SK-N-DZ (cell line): ENCODE measurements at regions not wholly inside any gene's neighbourhood (a gene's known extent, or its start where the extent isn't known, plus 50 kb on each side); places are given as distances from the start of the nearest gene placed in this dataset.

Experiments used
- DNase-seq: peaks from one replicate; pipeline ENCODE4 v3.0.0-alpha.2; 2015; ENCODE audit warnings: low spot score

- no peak for DNase-seq
Observed at GRCh38 chr6:82738773-82739172, 326.9 kb downstream of the UBE3D start.

- DNase-seq = no peak
Observed at GRCh38 chr6:82739303-82739702, 326.3 kb downstream of the UBE3D start.

GRCh38 chr6:82740072-82740471 is 325.6 kb downstream of the UBE3D start:
- DNase-seq = no peak

GRCh38 chr6:82741325-82741995 is 324.2 kb downstream of the UBE3D start:
- DNase-seq = no peak

- DNase-seq = no peak
Observed at GRCh38 chr6:82741996-82742385, 323.6 kb downstream of the UBE3D start.

GRCh38 chr6:82744286-82745015 is 321.2 kb downstream of the UBE3D start:
- DNase-seq = no peak

- DNase-seq = no peak
Observed at GRCh38 chr6:82750556-82750955, 315.1 kb downstream of the UBE3D start.

GRCh38 chr6:82751718-82752117 is 313.9 kb downstream of the UBE3D start:
- DNase-seq = no peak

- DNase-seq = no peak
Observed at GRCh38 chr6:82761674-82762345, 303.8 kb downstream of the UBE3D start.

- DNase-seq = no peak
Observed at GRCh38 chr6:82766476-82766875, 299.2 kb downstream of the UBE3D start.

- DNase-seq = no peak
Observed at GRCh38 chr6:82767037-82767436, 298.6 kb downstream of the UBE3D start.

- DNase-seq = no peak
Observed at GRCh38 chr6:82767447-82767846, 298.2 kb downstream of the UBE3D start.

GRCh38 chr6:82772851-82773717 is 292.6 kb downstream of the UBE3D start:
- peak; percentile 25 for DNase-seq

GRCh38 chr6:82775361-82775760 is 290.3 kb downstream of the UBE3D start:
- DNase-seq = no peak

GRCh38 chr6:82775981-82776380 is 289.7 kb downstream of the UBE3D start:
- no peak for DNase-seq

GRCh38 chr6:82779041-82779440 is 286.6 kb downstream of the UBE3D start:
- no peak for DNase-seq

GRCh38 chr6:82780334-82780733 is 285.3 kb downstream of the UBE3D start:
- DNase-seq = no peak

- no peak for DNase-seq
Observed at GRCh38 chr6:82781620-82782204, 283.9 kb downstream of the UBE3D start.

- peak; percentile 33 for DNase-seq
Observed at GRCh38 chr6:82783587-82784236, 281.9 kb downstream of the UBE3D start.

GRCh38 chr6:82785206-82785605 is 280.4 kb downstream of the UBE3D start:
- DNase-seq = no peak

- DNase-seq = no peak
Observed at GRCh38 chr6:82786248-82786647, 279.4 kb downstream of the UBE3D start.
